ENCODE measurements at regions not wholly inside any gene's neighbourhood (a gene's known extent, or its start where the extent isn't known, plus 50 kb on each side); places are given as distances from the start of the nearest gene placed in this dataset.

- H3K36me3 ChIP-seq (ENCODE audit: insufficient read depth, low read length) = no peaks in the 10 kb centered on the region
- H3K9me3 ChIP-seq (ENCODE audit: control insufficient read depth, insufficient read depth, low read length) = no peaks in the 10 kb centered on the region
- no peak overlapping the region for H3K9ac ChIP-seq (ENCODE audit: low read depth, low read length)
- H3K4me1 ChIP-seq (ENCODE audit: insufficient read depth, low read length) = no peaks in the 10 kb centered on the region
Observed at GRCh38 chr9:28792716-28793115, 1219.4 kb upstream of the C9orf72 start.

GRCh38 chr9:28799876-28800275 is 1226.6 kb upstream of the C9orf72 start:
- no peaks in the 10 kb centered on the region for H3K9me3 ChIP-seq (ENCODE audit: control insufficient read depth, insufficient read depth, low read length)
- no peak overlapping the region for H3K9ac ChIP-seq (ENCODE audit: low read depth, low read length)
- no peaks in the 10 kb centered on the region for H3K36me3 ChIP-seq (ENCODE audit: insufficient read depth, low read length)

GRCh38 chr9:28801144-28801799 is 1228.0 kb upstream of the C9orf72 start:
- Histone ChIP-seq H3K36me3 (ENCODE audit: insufficient read depth, low read length) (no peaks in the 10 kb centered on the region), H3K9ac (ENCODE audit: low read depth, low read length) (no peak overlapping the region), H3K4me1 (ENCODE audit: insufficient read depth, low read length) (peaks cover 16% of the 10 kb centered on the region), H3K9me3 (ENCODE audit: control insufficient read depth, insufficient read depth, low read length) (no peaks in the 10 kb centered on the region)

More at GRCh38 chr9:28799876-28800275, 1226.6 kb upstream of the C9orf72 start:
- H3K4me1 ChIP-seq (ENCODE audit: insufficient read depth, low read length) = peaks cover 10% of the 10 kb centered on the region

- Histone ChIP-seq H3K36me3 (ENCODE audit: insufficient read depth, low read length) (no peaks in the 10 kb centered on the region), H3K9me3 (ENCODE audit: control insufficient read depth, insufficient read depth, low read length) (no peaks in the 10 kb centered on the region), H3K4me1 (ENCODE audit: insufficient read depth, low read length) (peaks cover 16% of the 10 kb centered on the region), H3K9ac (ENCODE audit: low read depth, low read length) (no peak overlapping the region)
Observed at GRCh38 chr9:28805197-28805596, 1231.9 kb upstream of the C9orf72 start.

- H3K4me1 ChIP-seq (ENCODE audit: insufficient read depth, low read length) = peaks cover 16% of the 10 kb centered on the region
- no peak overlapping the region for H3K9ac ChIP-seq (ENCODE audit: low read depth, low read length)
- no peaks in the 10 kb centered on the region for H3K9me3 ChIP-seq (ENCODE audit: control insufficient read depth, insufficient read depth, low read length)
- no peaks in the 10 kb centered on the region for H3K36me3 ChIP-seq (ENCODE audit: insufficient read depth, low read length)
Observed at GRCh38 chr9:28808042-28808441, 1234.8 kb upstream of the C9orf72 start.

GRCh38 chr9:28810388-28811075 is 1237.3 kb upstream of the C9orf72 start:
- Histone ChIP-seq H3K9ac (ENCODE audit: low read depth, low read length) (no peak overlapping the region), H3K36me3 (ENCODE audit: insufficient read depth, low read length) (no peaks in the 10 kb centered on the region), H3K9me3 (ENCODE audit: control insufficient read depth, insufficient read depth, low read length) (no peaks in the 10 kb centered on the region), H3K4me1 (ENCODE audit: insufficient read depth, low read length) (no peaks in the 10 kb centered on the region)

GRCh38 chr9:28820741-28821140 is 1247.5 kb upstream of the C9orf72 start:
- no peaks in the 10 kb centered on the region for H3K36me3 ChIP-seq (ENCODE audit: insufficient read depth, low read length)
- H3K4me1 ChIP-seq (ENCODE audit: insufficient read depth, low read length) = peaks cover 47% of the 10 kb centered on the region
- H3K9me3 ChIP-seq (ENCODE audit: control insufficient read depth, insufficient read depth, low read length) = no peaks in the 10 kb centered on the region; the same call in 1 of the 2 replicates
- H3K9ac ChIP-seq (ENCODE audit: low read depth, low read length) = no peak overlapping the region

GRCh38 chr9:28821240-28821639 is 1248.0 kb upstream of the C9orf72 start:
- H3K4me1 ChIP-seq (ENCODE audit: insufficient read depth, low read length) = peaks cover 50% of the 10 kb centered on the region
- H3K9ac ChIP-seq (ENCODE audit: low read depth, low read length) = no peak overlapping the region
- H3K36me3 ChIP-seq (ENCODE audit: insufficient read depth, low read length) = no peaks in the 10 kb centered on the region
- no peaks in the 10 kb centered on the region for H3K9me3 ChIP-seq (ENCODE audit: control insufficient read depth, insufficient read depth, low read length)

- H3K4me1 ChIP-seq (ENCODE audit: insufficient read depth, low read length) = peaks cover 46% of the 10 kb centered on the region
- H3K9me3 ChIP-seq (ENCODE audit: control insufficient read depth, insufficient read depth, low read length) = no peaks in the 10 kb centered on the region
- no peak overlapping the region for H3K9ac ChIP-seq (ENCODE audit: low read depth, low read length)
- H3K36me3 ChIP-seq (ENCODE audit: insufficient read depth, low read length) = no peaks in the 10 kb centered on the region
Observed at GRCh38 chr9:28824432-28824963, 1251.2 kb upstream of the C9orf72 start.

GRCh38 chr9:28832168-28832770 is 1259.0 kb upstream of the C9orf72 start:
- Histone ChIP-seq H3K9ac (ENCODE audit: low read depth, low read length) (no peak overlapping the region), H3K9me3 (ENCODE audit: control insufficient read depth, insufficient read depth, low read length) (no peaks in the 10 kb centered on the region), H3K36me3 (ENCODE audit: insufficient read depth, low read length) (no peaks in the 10 kb centered on the region), H3K4me1 (ENCODE audit: insufficient read depth, low read length) (peaks cover 7% of the 10 kb centered on the region)

- Histone ChIP-seq H3K9me3 (ENCODE audit: control insufficient read depth, insufficient read depth, low read length) (peaks cover 7% of the 10 kb centered on the region; the same call in 1 of the 2 replicates), H3K4me1 (ENCODE audit: insufficient read depth, low read length) (peaks cover 7% of the 10 kb centered on the region), H3K9ac (ENCODE audit: low read depth, low read length) (no peak overlapping the region), H3K36me3 (ENCODE audit: insufficient read depth, low read length) (no peaks in the 10 kb centered on the region)
Observed at GRCh38 chr9:28834156-28834555, 1260.9 kb upstream of the C9orf72 start.

GRCh38 chr9:28839778-28840430 is 1266.6 kb upstream of the C9orf72 start:
- Histone ChIP-seq H3K36me3 (ENCODE audit: insufficient read depth, low read length) (no peaks in the 10 kb centered on the region), H3K9ac (ENCODE audit: low read depth, low read length) (no peak overlapping the region), H3K9me3 (ENCODE audit: control insufficient read depth, insufficient read depth, low read length) (peaks cover 12% of the 10 kb centered on the region; the same call in 1 of the 2 replicates), H3K4me1 (ENCODE audit: insufficient read depth, low read length) (no peaks in the 10 kb centered on the region)

GRCh38 chr9:28841775-28842174 is 1268.5 kb upstream of the C9orf72 start:
- no peak overlapping the region for H3K9ac ChIP-seq (ENCODE audit: low read depth, low read length)
- no peaks in the 10 kb centered on the region for H3K4me1 ChIP-seq (ENCODE audit: insufficient read depth, low read length)
- H3K36me3 ChIP-seq (ENCODE audit: insufficient read depth, low read length) = no peaks in the 10 kb centered on the region
- peaks cover 12% of the 10 kb centered on the region; the same call in 1 of the 2 replicates for H3K9me3 ChIP-seq (ENCODE audit: control insufficient read depth, insufficient read depth, low read length)

- H3K9me3 ChIP-seq (ENCODE audit: control insufficient read depth, insufficient read depth, low read length) = no peaks in the 10 kb centered on the region
- no peaks in the 10 kb centered on the region for H3K36me3 ChIP-seq (ENCODE audit: insufficient read depth, low read length)
- H3K9ac ChIP-seq (ENCODE audit: low read depth, low read length) = no peak overlapping the region
- no peaks in the 10 kb centered on the region for H3K4me1 ChIP-seq (ENCODE audit: insufficient read depth, low read length)
Observed at GRCh38 chr9:28847331-28847730, 1274.0 kb upstream of the C9orf72 start.
